SK-N-SH treated with all-trans-retinoic acid at 6 μM for 48 hours (cell line): ENCODE measurements at regions not wholly inside any gene's neighbourhood (a gene's known extent, or its start where the extent isn't known, plus 50 kb on each side); places are given as distances from the start of the nearest gene placed in this dataset.

Source experiments
- ATAC-seq: fragments of 200-7000 bp; cut with Tn5 transposase; 3 replicates; pipeline ENCODE4 v1.9.1; 2020; ENCODE audit warnings: mild to moderate bottlenecking, moderate library complexity
- ARNTL ChIP-seq: fragments of 450-650 bp; formaldehyde crosslinking; IDR thresholded peaks from 2 replicates; pipeline ENCODE4 v1.5.0; 2020; ENCODE audit warnings: low read depth, mild to moderate bottlenecking, moderate library complexity, borderline replicate concordance
- BACH2 ChIP-seq: fragments of 250-450 bp; sonication (Bioruptor Pico); IDR thresholded peaks from 2 replicates; pipeline ENCODE4 v1.9.0; 2021; ENCODE audit warnings: mild to moderate bottlenecking, borderline replicate concordance
- CSDC2 ChIP-seq: fragments of 250-450 bp; sonication (Bioruptor Pico); IDR thresholded peaks from 2 replicates; pipeline ENCODE4 v1.5.0; 2020; ENCODE audit warnings: mild to moderate bottlenecking, moderate library complexity
- CSRNP3 ChIP-seq: fragments of 250-450 bp; sonication (Bioruptor Pico); IDR thresholded peaks from 2 replicates; pipeline ENCODE4 v1.5.1; 2021; ENCODE audit warnings: mild to moderate bottlenecking, moderate library complexity
- ESRRG ChIP-seq: fragments of 250-450 bp; sonication (Bioruptor Pico); IDR thresholded peaks from 2 replicates; pipeline ENCODE4 v1.6.1; 2021; ENCODE audit warnings: mild to moderate bottlenecking
- GLIS3 ChIP-seq: fragments of 250-450 bp; sonication (Bioruptor Pico); IDR thresholded peaks from 2 replicates; pipeline ENCODE4 v1.5.0; 2020; ENCODE audit warnings: mild to moderate bottlenecking, moderate library complexity
- ISL1 ChIP-seq: fragments of 250-450 bp; sonication (Bioruptor Pico); IDR thresholded peaks from 2 replicates; pipeline ENCODE4 v2.1.2; 2022; ENCODE audit warnings: mild to moderate bottlenecking, moderate library complexity
- PATZ1 ChIP-seq: fragments of 250-450 bp; sonication (Bioruptor Pico); IDR thresholded peaks from 2 replicates; pipeline ENCODE4 v1.8.0; 2020; ENCODE audit warnings: mild to moderate bottlenecking, moderate library complexity, borderline replicate concordance
- POU6F1 ChIP-seq: fragments of 250-450 bp; sonication (Bioruptor Pico); IDR thresholded peaks from 2 replicates; pipeline ENCODE4 v1.8.0; 2021; ENCODE audit warnings: low read depth, mild to moderate bottlenecking, moderate library complexity, borderline replicate concordance
- PPARA ChIP-seq: fragments of 250-450 bp; sonication (Bioruptor Pico); IDR thresholded peaks from 2 replicates; pipeline ENCODE4 v1.5.0; 2020; ENCODE audit warnings: mild to moderate bottlenecking, borderline replicate concordance
- RARB ChIP-seq: fragments of 250-450 bp; sonication (Bioruptor Pico); IDR thresholded peaks from 2 replicates; pipeline ENCODE4 v1.8.0; 2021; ENCODE audit warnings: mild to moderate bottlenecking, moderate library complexity
- SNAI2 ChIP-seq: fragments of 250-450 bp; sonication (Bioruptor Pico); IDR thresholded peaks from 2 replicates; pipeline ENCODE4 v1.5.0; 2020; ENCODE audit warnings: mild to moderate bottlenecking, moderate library complexity
- TCF4 ChIP-seq: fragments of 250-450 bp; sonication (Bioruptor Pico); IDR thresholded peaks from 2 replicates; pipeline ENCODE4 v1.8.0; 2021; ENCODE audit warnings: mild to moderate bottlenecking, moderate library complexity, borderline replicate concordance
- TOX ChIP-seq: fragments of 250-450 bp; sonication (Bioruptor Pico); IDR thresholded peaks from 2 replicates; pipeline ENCODE4 v1.8.0; 2021; ENCODE audit warnings: mild to moderate bottlenecking, moderate library complexity, borderline replicate concordance
- ZC3H10 ChIP-seq: fragments of 250-450 bp; sonication (Bioruptor Pico); IDR thresholded peaks from 2 replicates; pipeline ENCODE4 v1.5.1; 2021; ENCODE audit warnings: mild to moderate bottlenecking, moderate library complexity
- ZFP3 ChIP-seq: fragments of 250-450 bp; sonication (Bioruptor Pico); IDR thresholded peaks from 2 replicates; pipeline ENCODE4 v1.5.0; 2020; ENCODE audit warnings: mild to moderate bottlenecking, moderate library complexity
- ZFP30 ChIP-seq: fragments of 450-650 bp; formaldehyde crosslinking; IDR thresholded peaks from 2 replicates; pipeline ENCODE4 v1.5.0; 2022; ENCODE audit warnings: mild to moderate bottlenecking, moderate library complexity
- ZNF565 ChIP-seq: fragments of 450-650 bp; formaldehyde crosslinking; conservative IDR thresholded peaks from 2 replicates; pipeline ENCODE4 v1.5.0; 2020; ENCODE audit warnings: low read depth, mild to moderate bottlenecking, moderate library complexity
- ZNF70 ChIP-seq: fragments of 450-650 bp; formaldehyde crosslinking; IDR thresholded peaks from 2 replicates; pipeline ENCODE4 v1.5.0; 2020; ENCODE audit warnings: mild to moderate bottlenecking, moderate library complexity
- ZNF8 ChIP-seq: fragments of 450-650 bp; formaldehyde crosslinking; IDR thresholded peaks from 2 replicates; pipeline ENCODE4 v1.5.0; 2020; ENCODE audit warnings: mild to moderate bottlenecking, moderate library complexity
- TF ChIP-seq, protein P1 (sequence below): fragments of 250-450 bp; sonication (Bioruptor Pico); IDR thresholded peaks from 2 replicates; pipeline ENCODE4 v1.5.1; 2020; ENCODE audit warnings: low read depth, mild to moderate bottlenecking, moderate library complexity
- TF ChIP-seq, protein P2 (sequence below): fragments of 250-450 bp; sonication (Bioruptor Pico); IDR thresholded peaks from 2 replicates; pipeline ENCODE4 v1.5.0; 2020; ENCODE audit warnings: mild to moderate bottlenecking, moderate library complexity

GRCh38 chr4:157575339-157575738 lies 354.8 kb downstream of the GRIA2 start (continued):
- TF ChIP-seq, protein P1, sequence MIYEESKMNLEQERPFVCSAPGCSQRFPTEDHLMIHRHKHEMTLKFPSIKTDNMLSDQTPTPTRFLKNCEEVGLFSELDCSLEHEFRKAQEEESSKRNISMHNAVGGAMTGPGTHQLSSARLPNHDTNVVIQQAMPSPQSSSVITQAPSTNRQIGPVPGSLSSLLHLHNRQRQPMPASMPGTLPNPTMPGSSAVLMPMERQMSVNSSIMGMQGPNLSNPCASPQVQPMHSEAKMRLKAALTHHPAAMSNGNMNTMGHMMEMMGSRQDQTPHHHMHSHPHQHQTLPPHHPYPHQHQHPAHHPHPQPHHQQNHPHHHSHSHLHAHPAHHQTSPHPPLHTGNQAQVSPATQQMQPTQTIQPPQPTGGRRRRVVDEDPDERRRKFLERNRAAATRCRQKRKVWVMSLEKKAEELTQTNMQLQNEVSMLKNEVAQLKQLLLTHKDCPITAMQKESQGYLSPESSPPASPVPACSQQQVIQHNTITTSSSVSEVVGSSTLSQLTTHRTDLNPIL (CRISPR knock-in tag): no peak
- no peak for TF ChIP-seq SNAI2 (CRISPR knock-in tag)
- no peak for TF ChIP-seq TOX (CRISPR knock-in tag)
- TF ChIP-seq TCF4: no peak
- no peak for TF ChIP-seq ZFP30 (CRISPR knock-in tag)
- no peak for TF ChIP-seq ZNF70

- ATAC-seq: no peak
- TF ChIP-seq ZNF70: no peak
- TF ChIP-seq ZFP3 (CRISPR knock-in tag): no peak
- TF ChIP-seq TCF4: no peak
- TF ChIP-seq SNAI2 (CRISPR knock-in tag): no peak
- no peak for TF ChIP-seq ZNF565
- no peak for TF ChIP-seq RARB (CRISPR knock-in tag)
- TF ChIP-seq CSRNP3 (CRISPR knock-in tag): no peak
- TF ChIP-seq ZFP30 (CRISPR knock-in tag): no peak
- no peak for TF ChIP-seq CSDC2 (CRISPR knock-in tag)
- TF ChIP-seq TOX (CRISPR knock-in tag): no peak
- no peak for TF ChIP-seq ZC3H10
- TF ChIP-seq, all 23 proteins: peak for 0
Observed at GRCh38 chr4:157574606-157575005, 354.1 kb downstream of the GRIA2 start.

DNA sequence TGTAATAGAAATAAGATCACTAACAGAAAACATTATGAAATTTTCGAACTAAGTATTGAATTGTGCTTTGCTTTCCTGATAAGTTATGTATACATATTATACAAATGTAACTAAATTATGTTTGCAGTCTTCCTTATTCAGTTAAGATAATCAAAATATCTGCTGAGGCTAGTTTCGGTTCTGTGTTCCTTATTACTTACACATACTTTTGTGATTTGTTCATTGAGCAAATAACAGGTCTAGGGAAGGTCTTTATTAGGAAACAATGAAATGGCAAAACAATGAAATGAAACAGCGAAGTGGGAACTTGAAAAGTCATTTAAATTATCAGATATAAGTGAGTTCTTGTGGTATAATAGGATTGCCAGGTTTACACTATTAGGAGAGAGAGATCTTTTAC lies 352.4 kb downstream of the GRIA2 start:
- ATAC-seq: no peak
- no peak for TF ChIP-seq RARB (CRISPR knock-in tag)
- TF ChIP-seq ZFP3 (CRISPR knock-in tag): no peak
- TF ChIP-seq ZFP30 (CRISPR knock-in tag): no peak
- TF ChIP-seq CSDC2 (CRISPR knock-in tag): no peak
- TF ChIP-seq ZC3H10: no peak
- TF ChIP-seq CSRNP3 (CRISPR knock-in tag): no peak
- no peak for TF ChIP-seq POU6F1 (CRISPR knock-in tag)
- TF ChIP-seq SNAI2 (CRISPR knock-in tag): no peak
- TF ChIP-seq TOX (CRISPR knock-in tag): no peak
- TF ChIP-seq ARNTL (CRISPR knock-in tag): no peak
- TF ChIP-seq, protein P2, sequence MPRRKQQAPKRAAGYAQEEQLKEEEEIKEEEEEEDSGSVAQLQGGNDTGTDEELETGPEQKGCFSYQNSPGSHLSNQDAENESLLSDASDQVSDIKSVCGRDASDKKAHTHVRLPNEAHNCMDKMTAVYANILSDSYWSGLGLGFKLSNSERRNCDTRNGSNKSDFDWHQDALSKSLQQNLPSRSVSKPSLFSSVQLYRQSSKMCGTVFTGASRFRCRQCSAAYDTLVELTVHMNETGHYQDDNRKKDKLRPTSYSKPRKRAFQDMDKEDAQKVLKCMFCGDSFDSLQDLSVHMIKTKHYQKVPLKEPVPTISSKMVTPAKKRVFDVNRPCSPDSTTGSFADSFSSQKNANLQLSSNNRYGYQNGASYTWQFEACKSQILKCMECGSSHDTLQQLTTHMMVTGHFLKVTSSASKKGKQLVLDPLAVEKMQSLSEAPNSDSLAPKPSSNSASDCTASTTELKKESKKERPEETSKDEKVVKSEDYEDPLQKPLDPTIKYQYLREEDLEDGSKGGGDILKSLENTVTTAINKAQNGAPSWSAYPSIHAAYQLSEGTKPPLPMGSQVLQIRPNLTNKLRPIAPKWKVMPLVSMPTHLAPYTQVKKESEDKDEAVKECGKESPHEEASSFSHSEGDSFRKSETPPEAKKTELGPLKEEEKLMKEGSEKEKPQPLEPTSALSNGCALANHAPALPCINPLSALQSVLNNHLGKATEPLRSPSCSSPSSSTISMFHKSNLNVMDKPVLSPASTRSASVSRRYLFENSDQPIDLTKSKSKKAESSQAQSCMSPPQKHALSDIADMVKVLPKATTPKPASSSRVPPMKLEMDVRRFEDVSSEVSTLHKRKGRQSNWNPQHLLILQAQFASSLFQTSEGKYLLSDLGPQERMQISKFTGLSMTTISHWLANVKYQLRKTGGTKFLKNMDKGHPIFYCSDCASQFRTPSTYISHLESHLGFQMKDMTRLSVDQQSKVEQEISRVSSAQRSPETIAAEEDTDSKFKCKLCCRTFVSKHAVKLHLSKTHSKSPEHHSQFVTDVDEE (CRISPR knock-in tag): no peak
- no peak for TF ChIP-seq ISL1 (CRISPR knock-in tag)
- no peak for TF ChIP-seq PPARA (CRISPR knock-in tag)
- TF ChIP-seq GLIS3 (CRISPR knock-in tag): no peak
- no peak for TF ChIP-seq ZNF8 (CRISPR knock-in tag)
- no peak for TF ChIP-seq BACH2
- no peak for TF ChIP-seq ESRRG
- TF ChIP-seq ZNF565: no peak
- no peak for TF ChIP-seq TCF4
- no peak for TF ChIP-seq PATZ1 (CRISPR knock-in tag)
